Pancreas (tissue), 10 donors: ENCODE measurements at regions not wholly inside any gene's neighbourhood (a gene's known extent, or its start where the extent isn't known, plus 50 kb on each side); places are given as distances from the start of the nearest gene placed in this dataset.

Source experiments
- ATAC-seq, 4 donors: fragments of 200-7000 bp; cut with Tn5 transposase; one replicate each; pipeline versions ENCODE4 v1.8.0 to v1.9.1; 2020; ENCODE audit warnings: mild to moderate bottlenecking in 4 of 4, moderate library complexity in 4 of 4
- DNase-seq, 6 donors: peaks; one replicate each; pipeline ENCODE4 v3.0.0-alpha.2; 2020
- FAIRE-seq: peaks from 2 replicates; lab custom pipeline; 2012; peaks lifted over from hg19 to GRCh38; lab: Jason Lieb, UNC
- H3K27ac ChIP-seq, 4 donors: fragments of 200-600 bp; sonication (generic); 1 replicate in 3 of 4; 2 replicates in 1 of 4; pipeline versions ENCODE4 v1.5.0 to v1.8.0; 2020
- H3K27me3 ChIP-seq, 4 donors: fragments of 200-600 bp; one replicate each; pipeline ENCODE4 v1.8.0; 2021
- H3K36me3 ChIP-seq, 3 donors: fragments of 200-600 bp; sonication (generic) in 1 of 3; one replicate each; pipeline versions ENCODE4 v1.5.0 to v1.8.0; 2020 to 2021
- H3K4me1 ChIP-seq, 3 donors: fragments of 200-600 bp; one replicate each; pipeline ENCODE4 v1.8.0; 2021
- H3K4me3 ChIP-seq, 4 donors: fragments of 200-600 bp; sonication (generic) in 2 of 4; one replicate each; pipeline versions ENCODE4 v1.5.0 to v1.8.0; 2020 to 2021
- H3K9me3 ChIP-seq, 4 donors: fragments of 200-600 bp; one replicate each; pipeline ENCODE4 v1.8.0; 2021
- CTCF ChIP-seq, 4 donors: fragments of 200-600 bp; sonication (generic) in 3 of 4; IDR thresholded peaks; one replicate each; pipeline versions ENCODE4 v1.5.0 to v1.8.0; 2021; ENCODE audit warnings: antibody characterized with exemption in 4 of 4
- WGBS, 2 donors: extraction: QIAGEN DNeasy Blood & Tissue Kit; methylation state at CpG; one replicate each; pipeline ENCODE4 v1.1.7; 2013; 5-methylcytosine and 5-hydroxymethylcytosine counted together
- intact Hi-C, 3 donors: fragments of 100-400 bp; cut with DNase I; formaldehyde crosslinking; loops; one replicate each; pipeline versions ENCODE4 v1.11.1 to v1.14.2; 2022
- donor health status: healthy with polysubstance abuse.
- donor health status: DM: no; HTN: no; CAD: no; lungs with moderate emphysema.
- donor health status: DM: no; HTN: no; CAD: no.
- donor health status: control.
- donor health status: control.
- donor health status: Bipolar disorder and iron deficiency.
- donor health status: DM: yes; HTN: yes; CAD: no.
- donor health status: DM: no; HTN: no; CAD: no.
- donor health status: DM: no; HTN: no; CAD: no.
- donor health status: DM: yes; HTN: yes; CAD: no.

- intact Hi-C loops: no loop called here
- Histone ChIP-seq H3K27me3 (no peaks in the 10 kb centered on the region), H3K9me3 (no peaks in the 10 kb centered on the region), H3K4me3 (no peak overlapping the region), H3K36me3 (no peaks in the 10 kb centered on the region), H3K4me1 (no peaks in the 10 kb centered on the region), H3K27ac (no peak overlapping the region)
- FAIRE-seq (no peak), ATAC-seq (no peak), DNase-seq (no peak)
- 83% methylated on average over 7 of the region's 7 CpGs for WGBS, 2 donors
- no peak for TF ChIP-seq CTCF (IDR thresholded peaks at IDR 0.05)
Observed at GRCh38 chrX:68920561-68920960, 91.7 kb downstream of the EFNB1 start.

GRCh38 chrX:68919707-68920106, 90.9 kb downstream of the EFNB1 start:
- FAIRE-seq (no peak), ATAC-seq (no peak), DNase-seq (no peak)
- intact Hi-C loops: no loop called here
- Histone ChIP-seq H3K36me3 (no peaks in the 10 kb centered on the region), H3K27ac (no peak overlapping the region), H3K4me3 (no peak overlapping the region), H3K4me1 (no peaks in the 10 kb centered on the region), H3K27me3 (peaks cover 0 to 4% (median 0%) of the 10 kb centered on the region in 4 donors), H3K9me3 (no peaks in the 10 kb centered on the region)
- TF ChIP-seq CTCF (IDR thresholded peaks at IDR 0.05): no peak

- ATAC-seq (no peak), DNase-seq (no peak), FAIRE-seq (no peak)
- 65 to 68% methylated on average over 2 of the region's 2 CpGs for WGBS, 2 donors
- H3K36me3 ChIP-seq: no peaks in the 10 kb centered on the region
- H3K9me3 ChIP-seq: no peaks in the 10 kb centered on the region
- no peak overlapping the region for H3K27ac ChIP-seq
- intact Hi-C loops: no loop called here
- TF ChIP-seq CTCF (IDR thresholded peaks at IDR 0.05): no peak
- H3K27me3 ChIP-seq: peaks cover 0 to 4% (median 0%) of the 10 kb centered on the region in 4 donors
- H3K4me3 ChIP-seq: no peak overlapping the region
- H3K4me1 ChIP-seq: no peaks in the 10 kb centered on the region
Observed at GRCh38 chrX:68918202-68918601, 89.4 kb downstream of the EFNB1 start.

- ATAC-seq (no peak), DNase-seq (no peak), FAIRE-seq (no peak)
- no peak overlapping the region for H3K27ac ChIP-seq
- H3K27me3 ChIP-seq: peaks cover 0 to 4% (median 0%) of the 10 kb centered on the region in 4 donors
- H3K4me1 ChIP-seq: no peaks in the 10 kb centered on the region
- no peak overlapping the region for H3K4me3 ChIP-seq
- intact Hi-C loops: no loop called here
- no peak for TF ChIP-seq CTCF (IDR thresholded peaks at IDR 0.05)
- H3K36me3 ChIP-seq: no peaks in the 10 kb centered on the region
- no peaks in the 10 kb centered on the region for H3K9me3 ChIP-seq
Observed at GRCh38 chrX:68917799-68918198, 89.0 kb downstream of the EFNB1 start.

- Histone ChIP-seq H3K27me3 (peaks cover 0 to 4% (median 0%) of the 10 kb centered on the region in 4 donors), H3K36me3 (no peaks in the 10 kb centered on the region), H3K27ac (no peak overlapping the region), H3K4me1 (no peaks in the 10 kb centered on the region), H3K9me3 (no peaks in the 10 kb centered on the region), H3K4me3 (no peak overlapping the region)
- 66 to 81% methylated on average over 8 of the region's 8 CpGs for WGBS, 2 donors
- FAIRE-seq (no peak), ATAC-seq (no peak), DNase-seq (no peak)
- intact Hi-C loops: no loop called here
- no peak for TF ChIP-seq CTCF (IDR thresholded peaks at IDR 0.05)
Observed at GRCh38 chrX:68916891-68917290, 88.1 kb downstream of the EFNB1 start.
